ENCODE measurements at regions not wholly inside any gene's neighbourhood (a gene's known extent, or its start where the extent isn't known, plus 50 kb on each side); places are given as distances from the start of the nearest gene placed in this dataset.
A peak's percentile ranks its signal among the peaks of the same experiment; 100 is the strongest.

DNA sequence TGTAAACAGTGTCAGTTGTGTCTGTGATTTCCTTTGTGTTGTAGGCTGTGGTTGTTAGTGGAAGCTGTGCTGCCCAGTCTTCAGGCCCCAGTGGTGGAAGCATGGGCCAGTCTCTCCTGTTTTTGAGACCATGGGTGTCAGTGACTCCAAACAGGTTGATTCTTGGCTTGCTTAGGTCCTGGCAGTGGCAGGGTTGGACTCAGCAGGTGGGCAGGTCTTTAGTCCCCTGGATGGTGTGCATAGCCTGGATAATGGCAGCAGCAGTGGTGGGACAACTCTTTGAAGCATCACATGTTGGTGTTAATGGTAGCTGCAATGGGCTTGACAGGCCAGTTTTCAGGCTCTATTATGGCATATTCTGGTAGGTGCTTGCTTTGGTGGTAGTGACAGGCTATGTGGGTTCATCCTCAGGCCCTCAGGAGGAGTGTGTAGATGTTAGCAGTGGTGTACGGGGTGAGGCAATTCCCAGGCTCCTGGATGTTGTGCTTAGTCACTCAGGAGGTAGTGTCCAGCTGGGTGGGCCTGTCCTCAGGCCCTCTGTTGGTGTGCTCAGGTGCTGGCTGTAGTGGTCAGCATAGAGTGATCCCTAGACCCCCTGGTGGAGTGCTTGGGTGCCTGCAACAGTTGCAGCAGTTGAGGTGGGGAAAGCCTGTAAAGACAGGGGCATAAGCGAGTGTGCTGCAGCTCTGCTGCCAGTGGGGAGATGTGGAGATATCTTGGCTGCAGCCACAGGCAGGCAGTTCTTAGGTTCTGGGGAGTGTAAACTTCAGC lies 596.7 kb downstream of the PDCD6IP start:
- TF ChIP-seq, protein P1, sequence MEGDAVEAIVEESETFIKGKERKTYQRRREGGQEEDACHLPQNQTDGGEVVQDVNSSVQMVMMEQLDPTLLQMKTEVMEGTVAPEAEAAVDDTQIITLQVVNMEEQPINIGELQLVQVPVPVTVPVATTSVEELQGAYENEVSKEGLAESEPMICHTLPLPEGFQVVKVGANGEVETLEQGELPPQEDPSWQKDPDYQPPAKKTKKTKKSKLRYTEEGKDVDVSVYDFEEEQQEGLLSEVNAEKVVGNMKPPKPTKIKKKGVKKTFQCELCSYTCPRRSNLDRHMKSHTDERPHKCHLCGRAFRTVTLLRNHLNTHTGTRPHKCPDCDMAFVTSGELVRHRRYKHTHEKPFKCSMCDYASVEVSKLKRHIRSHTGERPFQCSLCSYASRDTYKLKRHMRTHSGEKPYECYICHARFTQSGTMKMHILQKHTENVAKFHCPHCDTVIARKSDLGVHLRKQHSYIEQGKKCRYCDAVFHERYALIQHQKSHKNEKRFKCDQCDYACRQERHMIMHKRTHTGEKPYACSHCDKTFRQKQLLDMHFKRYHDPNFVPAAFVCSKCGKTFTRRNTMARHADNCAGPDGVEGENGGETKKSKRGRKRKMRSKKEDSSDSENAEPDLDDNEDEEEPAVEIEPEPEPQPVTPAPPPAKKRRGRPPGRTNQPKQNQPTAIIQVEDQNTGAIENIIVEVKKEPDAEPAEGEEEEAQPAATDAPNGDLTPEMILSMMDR (IDR thresholded peaks at IDR 0.05; ENCODE audit: extremely low read depth in 1 of 2, insufficient read depth in 1 of 2, low read depth in 1 of 2, low read length in 2 of 2), result peak in 1 of 2 donors; percentile 6
- no peak for TF ChIP-seq POLR2AphosphoS5 (IDR thresholded peaks at IDR 0.05; ENCODE audit: insufficient read depth, low read depth, low read length)
- TF ChIP-seq POLR2A (IDR thresholded peaks at IDR 0.05; ENCODE audit: low read depth, low read length), result no peak
- TF ChIP-seq EZH2 (IDR thresholded peaks at IDR 0.05; ENCODE audit: borderline replicate concordance, low read depth, low read length, severe bottlenecking), result no peak
- TF ChIP-seq, protein P2, sequence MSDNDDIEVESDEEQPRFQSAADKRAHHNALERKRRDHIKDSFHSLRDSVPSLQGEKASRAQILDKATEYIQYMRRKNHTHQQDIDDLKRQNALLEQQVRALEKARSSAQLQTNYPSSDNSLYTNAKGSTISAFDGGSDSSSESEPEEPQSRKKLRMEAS (IDR thresholded peaks at IDR 0.05; ENCODE audit: insufficient read depth, insufficient read length), result no peak
- TF ChIP-seq JUN (IDR thresholded peaks at IDR 0.05; ENCODE audit: borderline replicate concordance, insufficient read depth, insufficient read length, low read depth), result no peak
- no peak for TF ChIP-seq MYC (IDR thresholded peaks at IDR 0.05; ENCODE audit: low read depth, low read length)
- no peak for TF ChIP-seq FOS (IDR thresholded peaks at IDR 0.05; ENCODE audit: borderline replicate concordance, insufficient read depth, low read length)

All from endothelial cell of umbilical vein (primary cell).